ENCODE measurements at regions not wholly inside any gene's neighbourhood (a gene's known extent, or its start where the extent isn't known, plus 50 kb on each side); places are given as distances from the start of the nearest gene placed in this dataset.

DNA sequence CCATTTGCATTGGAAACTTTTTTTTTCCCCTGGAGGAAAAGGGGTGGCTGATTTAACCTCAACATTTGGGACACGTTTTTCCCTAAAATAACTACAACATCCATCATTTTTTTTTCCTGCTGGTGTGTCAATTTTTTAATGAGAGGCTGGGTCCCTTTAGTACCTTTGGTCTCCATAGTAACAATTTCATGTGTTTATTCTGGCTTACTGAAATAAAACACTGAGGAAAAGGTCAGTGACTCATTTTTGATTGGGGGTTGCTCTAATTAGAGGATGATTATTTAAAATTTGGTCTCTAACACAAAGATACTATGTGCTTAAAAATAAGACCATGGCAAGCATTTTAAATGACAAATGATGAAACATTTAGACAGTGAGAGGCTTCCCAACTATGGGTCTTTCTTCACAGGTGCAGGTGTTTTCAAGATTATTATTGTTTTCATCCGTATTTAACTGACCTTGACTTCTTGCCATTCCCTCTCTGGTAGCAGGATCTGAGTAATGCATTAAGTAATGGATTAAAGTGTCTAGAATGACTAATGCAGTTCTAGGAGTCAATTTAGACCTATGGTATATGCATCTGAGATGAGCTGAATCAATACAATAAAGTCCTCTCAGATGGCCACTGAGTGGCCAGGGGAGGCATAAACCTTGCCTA, 406.4 kb downstream of the KCNRG start:
- no peak overlapping the region; the same call in 1 of the 2 replicates for H3K4me2 ChIP-seq (ENCODE audit: low read depth, low read length)
- no peak overlapping the region for H4K5ac ChIP-seq (ENCODE audit: low read depth, low read length)
- H3K4me3 ChIP-seq (ENCODE audit: insufficient read depth, low read depth, low read length), result no peak overlapping the region
- H3K4me1 ChIP-seq (ENCODE audit: control insufficient read depth, insufficient read depth, low read length), result peaks cover 9% of the 10 kb centered on the region
- peak overlapping the region; percentile 53 for H2BK120ac ChIP-seq (ENCODE audit: low read depth, low read length)
- H2BK5ac ChIP-seq (ENCODE audit: low read depth, low read length, poor library complexity, severe bottlenecking), result no peak overlapping the region
- H3K23ac ChIP-seq (ENCODE audit: low read depth, low read length), result no peak overlapping the region
- DNase-seq, result peak; percentile 38
- peaks cover 2% of the 10 kb centered on the region; the same call in 1 of the 2 replicates for H3K9me3 ChIP-seq (ENCODE audit: control insufficient read depth, insufficient read depth, low read length)
- no peak overlapping the region for H3K56ac ChIP-seq (ENCODE audit: extremely low read depth, insufficient read depth, low read length)
- in situ Hi-C loops (cut with MboI; ENCODE audit: low sequenced_read_pairs) (no loop called here), intact Hi-C loops (cut with micrococcal nuclease) (loop anchor here (5.0 kb wide), 1 partner anchor 106 kb away; no protein-coding TSS in a partner anchor), dilution Hi-C loops (cut with HindIII; ENCODE audit: low sequenced_read_pairs, unreplicated experiment) (no loop called here)
- H2AK9ac ChIP-seq (replicated peaks; ENCODE audit: low read depth, low read length, poor library complexity), result no peak overlapping the region
- ATAC-seq (ENCODE audit: low read depth), result peak; percentile 46; the same call in 1 of the 2 replicates
- ChIA-PET CTCF (no interaction called here), POLR2A (ENCODE audit: unreplicated experiment) (no interaction called here)
- H4K91ac ChIP-seq (ENCODE audit: insufficient read depth, low read depth, low read length), result peak overlapping the region; percentile 22; the same call in 1 of the 2 replicates
- H3K9ac ChIP-seq (ENCODE audit: low read depth, low read length), result no peak overlapping the region
- peaks cover 6% of the 10 kb centered on the region; the same call in 1 of the 2 replicates for H3K9me1 ChIP-seq (ENCODE audit: insufficient read depth, low read length)
- H4K8ac ChIP-seq (ENCODE audit: low read depth in 2 of 2, low read length in 2 of 2), result 0 out of 4 replicates have a peak overlapping the region, but pooled peaks of 1 of the 2 experiments have one; percentile 15
- no peak overlapping the region for H2BK15ac ChIP-seq (ENCODE audit: low read depth, low read length)
- TF ChIP-seq, protein P1, sequence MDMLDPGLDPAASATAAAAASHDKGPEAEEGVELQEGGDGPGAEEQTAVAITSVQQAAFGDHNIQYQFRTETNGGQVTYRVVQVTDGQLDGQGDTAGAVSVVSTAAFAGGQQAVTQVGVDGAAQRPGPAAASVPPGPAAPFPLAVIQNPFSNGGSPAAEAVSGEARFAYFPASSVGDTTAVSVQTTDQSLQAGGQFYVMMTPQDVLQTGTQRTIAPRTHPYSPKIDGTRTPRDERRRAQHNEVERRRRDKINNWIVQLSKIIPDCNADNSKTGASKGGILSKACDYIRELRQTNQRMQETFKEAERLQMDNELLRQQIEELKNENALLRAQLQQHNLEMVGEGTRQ (IDR thresholded peaks at IDR 0.05; ENCODE audit: low read depth, low read length), result no peak
- H2AFZ ChIP-seq (replicated peaks; ENCODE audit: low read length, poor library complexity), result no peak overlapping the region
- no TSS peak for BruUV-seq (replicated peaks)
- peak overlapping the region; percentile 39 for H3K4ac ChIP-seq (ENCODE audit: low read depth, low read length)
- H3K14ac ChIP-seq (replicated peaks; ENCODE audit: low read depth, low read length), result no peak overlapping the region
- H3K27me3 ChIP-seq (ENCODE audit: control insufficient read depth, insufficient read depth, low read length), result no peaks in the 10 kb centered on the region
- H3K18ac ChIP-seq (ENCODE audit: low read depth, low read length), result no peak overlapping the region
- WGBS, 2 experiments (ENCODE audit: extremely low coverage in 2 of 2, insufficient read length in 1 of 2), result no CpG with 5 or more reads among the region's 2 CpGs
- peak overlapping the region; percentile 51 for H2BK20ac ChIP-seq (ENCODE audit: low read depth, low read length)
- H2AK5ac ChIP-seq (ENCODE audit: low read depth, low read length), result peak overlapping the region; percentile 31
- H3K27ac ChIP-seq (ENCODE audit: insufficient read depth, low read length), result no peak overlapping the region
- H4K20me1 ChIP-seq (ENCODE audit: insufficient read depth, low read length), result no peaks in the 10 kb centered on the region
- no peaks in the 10 kb centered on the region for H3K36me3 ChIP-seq (ENCODE audit: control insufficient read depth, insufficient read depth, low read length)
- H3K79me1 ChIP-seq (ENCODE audit: low read depth in 1 of 2, low read length in 2 of 2), result no peaks in the 10 kb centered on the region
